GM12872 (cell line): ENCODE measurements at regions not wholly inside any gene's neighbourhood (a gene's known extent, or its start where the extent isn't known, plus 50 kb on each side); places are given as distances from the start of the nearest gene placed in this dataset.

Source experiments
- CTCF ChIP-seq: IDR thresholded peaks from 3 replicates; pipeline ENCODE4 v1.5.1; 2011; ENCODE audit warnings: low read depth, mild to moderate bottlenecking, low read length, moderate library complexity; ENCODE audit not compliant: insufficient read depth

- no peak for TF ChIP-seq CTCF
Observed at GRCh38 chrX:39936886-39937770, 160.6 kb downstream of the BCOR start.

- TF ChIP-seq CTCF, result no peak
Observed at GRCh38 chrX:39938466-39938865, 159.3 kb downstream of the BCOR start.

- no peak for TF ChIP-seq CTCF
Observed at GRCh38 chrX:39939678-39940077, 158.1 kb downstream of the BCOR start.

GRCh38 chrX:39941332-39941920, 156.3 kb downstream of the BCOR start:
- no peak for TF ChIP-seq CTCF

- no peak for TF ChIP-seq CTCF
Observed at GRCh38 chrX:39944416-39944815, 153.3 kb downstream of the BCOR start.

- no peak for TF ChIP-seq CTCF
Observed at GRCh38 chrX:39945709-39946108, 152.0 kb downstream of the BCOR start.

- TF ChIP-seq CTCF, result no peak
Observed at GRCh38 chrX:39946822-39947221, 150.9 kb downstream of the BCOR start.
